ENCODE measurements at regions not wholly inside any gene's neighbourhood (a gene's known extent, or its start where the extent isn't known, plus 50 kb on each side); places are given as distances from the start of the nearest gene placed in this dataset.

DNA sequence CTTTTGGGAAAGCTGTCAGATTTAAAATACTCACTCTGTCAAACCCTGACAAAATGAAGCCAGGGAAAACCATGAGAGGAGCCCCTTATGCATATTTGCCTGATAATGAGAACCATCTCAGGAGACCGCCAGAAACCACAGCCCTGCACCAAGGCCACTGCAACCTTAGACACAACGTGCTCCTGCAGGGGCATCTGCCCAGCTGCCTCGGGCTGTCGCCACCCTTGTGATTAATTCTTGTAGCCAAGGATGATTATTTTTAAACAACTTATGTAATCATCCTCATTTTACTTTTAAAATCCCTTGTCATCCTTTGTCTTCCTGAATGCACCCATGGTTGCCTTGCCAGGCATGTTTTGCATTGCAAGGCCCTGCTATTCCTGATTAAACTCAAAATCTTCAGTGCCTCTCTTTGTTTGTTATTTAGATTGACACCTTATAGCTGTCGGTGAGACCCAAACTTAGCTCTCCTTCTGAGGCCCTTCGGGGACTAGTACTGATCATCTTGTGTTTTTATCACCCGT lies 766.4 kb upstream of the TMEM132C start:
- no peak for TF ChIP-seq POLR2A (IDR thresholded peaks at IDR 0.05)
- TF ChIP-seq, protein P1, sequence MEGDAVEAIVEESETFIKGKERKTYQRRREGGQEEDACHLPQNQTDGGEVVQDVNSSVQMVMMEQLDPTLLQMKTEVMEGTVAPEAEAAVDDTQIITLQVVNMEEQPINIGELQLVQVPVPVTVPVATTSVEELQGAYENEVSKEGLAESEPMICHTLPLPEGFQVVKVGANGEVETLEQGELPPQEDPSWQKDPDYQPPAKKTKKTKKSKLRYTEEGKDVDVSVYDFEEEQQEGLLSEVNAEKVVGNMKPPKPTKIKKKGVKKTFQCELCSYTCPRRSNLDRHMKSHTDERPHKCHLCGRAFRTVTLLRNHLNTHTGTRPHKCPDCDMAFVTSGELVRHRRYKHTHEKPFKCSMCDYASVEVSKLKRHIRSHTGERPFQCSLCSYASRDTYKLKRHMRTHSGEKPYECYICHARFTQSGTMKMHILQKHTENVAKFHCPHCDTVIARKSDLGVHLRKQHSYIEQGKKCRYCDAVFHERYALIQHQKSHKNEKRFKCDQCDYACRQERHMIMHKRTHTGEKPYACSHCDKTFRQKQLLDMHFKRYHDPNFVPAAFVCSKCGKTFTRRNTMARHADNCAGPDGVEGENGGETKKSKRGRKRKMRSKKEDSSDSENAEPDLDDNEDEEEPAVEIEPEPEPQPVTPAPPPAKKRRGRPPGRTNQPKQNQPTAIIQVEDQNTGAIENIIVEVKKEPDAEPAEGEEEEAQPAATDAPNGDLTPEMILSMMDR (IDR thresholded peaks at IDR 0.05), result no peak

Data from stomach (tissue), 4 donors.